Karpas-422 (cell line): ENCODE measurements at regions not wholly inside any gene's neighbourhood (a gene's known extent, or its start where the extent isn't known, plus 50 kb on each side); places are given as distances from the start of the nearest gene placed in this dataset.

Experiments
- DNase-seq: peaks from one replicate; pipeline ENCODE4 v3.0.0-alpha.2; 2015
- H2AFZ ChIP-seq: fragments of 200-600 bp; sonication (generic); 2 replicates; pipeline ENCODE4 v1.6.1; 2014; ENCODE audit warnings: antibody characterized with exemption, low read length, mixed read lengths
- H3K27ac ChIP-seq: fragments of 200-600 bp; sonication (generic); 2 replicates; pipeline ENCODE4 v1.5.1; 2014; ENCODE audit warnings: mild to moderate bottlenecking, low read length, moderate library complexity
- H3K27me3 ChIP-seq: fragments of 200-600 bp; sonication (generic); 2 replicates; pipeline ENCODE4 v1.6.1; 2014; ENCODE audit warnings: low read length, mixed read lengths
- H3K36me3 ChIP-seq: fragments of 200-600 bp; sonication (generic); 2 replicates; pipeline ENCODE4 v1.6.1; 2014; ENCODE audit warnings: low read length, mixed read lengths; ENCODE audit not compliant: insufficient read depth
- H3K4me1 ChIP-seq: fragments of 200-600 bp; sonication (generic); 2 replicates; pipeline ENCODE4 v1.6.1; 2014; ENCODE audit warnings: mild to moderate bottlenecking, low read length, mixed read lengths
- H3K4me2 ChIP-seq: fragments of 200-600 bp; sonication (generic); 2 replicates; pipeline ENCODE4 v1.6.1; 2014; ENCODE audit warnings: low read length, low read depth, mild to moderate bottlenecking; ENCODE audit not compliant: poor library complexity, severe bottlenecking
- H3K4me3 ChIP-seq: fragments of 200-600 bp; sonication (generic); 2 replicates; pipeline ENCODE4 v1.5.1; 2014; ENCODE audit warnings: mild to moderate bottlenecking, antibody characterized with exemption, low read length, mixed read lengths
- H3K79me2 ChIP-seq: fragments of 200-600 bp; sonication (generic); 2 replicates; pipeline ENCODE4 v1.6.1; 2014; ENCODE audit warnings: mild to moderate bottlenecking, low read length, mixed read lengths
- H3K9ac ChIP-seq: fragments of 200-600 bp; sonication (generic); 2 replicates; pipeline ENCODE4 v1.6.0; 2014; ENCODE audit warnings: low read length
- H3K9me2 ChIP-seq: fragments of 200-600 bp; sonication (generic), shearing (Covaris generic); replicated peaks from 2 replicates; pipeline ENCODE4 v1.6.0; 2014; ENCODE audit warnings: mild to moderate bottlenecking, low read length, moderate library complexity; ENCODE audit not compliant: insufficient read depth
- H3K9me3 ChIP-seq: fragments of 300-700, 200-600 bp; sonication (generic); 2 replicates; pipeline ENCODE4 v1.6.1; 2014; ENCODE audit warnings: low read length, mixed read lengths
- H4K20me1 ChIP-seq: fragments of 200-600 bp; sonication (generic); 2 replicates; pipeline ENCODE4 v1.6.1; 2014; ENCODE audit warnings: mild to moderate bottlenecking, antibody characterized with exemption, low read length, low read depth; ENCODE audit not compliant: insufficient read depth

DNA sequence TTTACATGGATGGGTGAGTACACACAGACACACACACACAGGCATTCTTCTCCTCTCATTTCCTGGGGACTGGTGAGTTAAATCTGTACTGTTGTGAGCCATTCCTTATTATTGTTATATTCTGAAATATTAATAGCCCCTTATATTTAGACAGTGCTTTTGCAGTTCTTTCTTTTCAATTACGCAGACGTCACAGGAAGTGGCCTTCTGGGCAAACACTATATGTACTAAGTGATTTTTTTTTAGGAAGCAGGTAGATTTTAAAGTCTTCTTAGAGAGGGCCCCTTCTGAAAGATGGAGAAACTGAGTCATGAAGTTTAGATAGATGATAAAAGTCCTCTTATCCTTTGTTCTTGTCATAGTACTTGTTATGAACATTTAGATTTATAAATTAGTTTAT is 1213.6 kb downstream of the VRK1 start:
- no peak overlapping the region for H2AFZ ChIP-seq
- no peaks in the 10 kb centered on the region for H3K79me2 ChIP-seq
- H3K9me2 ChIP-seq = no peaks in the 10 kb centered on the region
- no peak overlapping the region for H3K4me2 ChIP-seq
- H3K27me3 ChIP-seq = no peaks in the 10 kb centered on the region
- no peaks in the 10 kb centered on the region for H4K20me1 ChIP-seq
- H3K9me3 ChIP-seq = peaks cover 12% of the 10 kb centered on the region
- DNase-seq = no peak
- no peaks in the 10 kb centered on the region for H3K4me1 ChIP-seq
- H3K27ac ChIP-seq = no peak overlapping the region
- H3K4me3 ChIP-seq = no peak overlapping the region
- no peak overlapping the region for H3K9ac ChIP-seq
- no peaks in the 10 kb centered on the region for H3K36me3 ChIP-seq

DNA sequence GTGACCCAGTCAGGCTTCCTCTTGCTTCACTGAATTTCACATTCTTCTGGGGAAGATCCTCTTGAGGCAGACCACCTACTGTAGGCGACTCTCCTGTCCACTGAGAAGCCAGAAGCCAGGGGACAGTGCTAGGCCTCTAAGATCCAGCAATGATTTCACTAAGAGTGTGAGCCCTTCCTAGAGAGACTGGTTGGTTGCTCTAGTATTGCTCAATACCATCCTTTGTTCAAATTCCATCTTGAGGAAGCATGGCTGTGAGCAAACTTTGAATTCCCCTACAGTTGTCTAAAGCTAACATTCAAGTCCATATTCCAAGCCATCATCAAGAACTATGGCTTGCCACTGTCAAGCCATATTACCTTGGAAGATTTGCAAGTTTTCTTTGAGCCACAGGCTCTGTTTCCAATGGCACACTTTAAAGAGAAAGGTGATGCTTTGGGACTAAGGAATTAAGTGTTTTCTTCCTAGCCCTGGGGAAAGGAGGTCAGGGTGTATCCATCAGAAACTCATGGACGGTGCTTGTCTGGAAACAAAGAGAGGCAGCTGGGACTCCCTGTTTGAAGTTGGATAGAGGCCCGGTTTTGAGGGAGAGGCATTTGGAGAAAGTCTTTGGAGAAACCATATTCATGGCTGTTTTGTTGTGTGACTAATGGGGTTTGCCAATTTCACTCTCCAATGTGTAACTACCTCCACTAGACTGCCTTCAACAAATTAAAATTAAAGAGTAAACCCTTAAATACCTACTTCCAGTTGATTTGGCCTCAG is 1217.9 kb downstream of the VRK1 start:
- no peak overlapping the region for H3K4me3 ChIP-seq
- H3K27ac ChIP-seq = no peak overlapping the region
- H4K20me1 ChIP-seq = no peaks in the 10 kb centered on the region
- H3K36me3 ChIP-seq = no peaks in the 10 kb centered on the region
- peaks cover 18% of the 10 kb centered on the region for H3K9me3 ChIP-seq
- H3K4me2 ChIP-seq = no peak overlapping the region
- H3K27me3 ChIP-seq = no peaks in the 10 kb centered on the region
- H3K9ac ChIP-seq = no peak overlapping the region
- no peaks in the 10 kb centered on the region for H3K4me1 ChIP-seq
- H2AFZ ChIP-seq = no peak overlapping the region
- no peaks in the 10 kb centered on the region for H3K9me2 ChIP-seq
- no peak for DNase-seq
- H3K79me2 ChIP-seq = no peaks in the 10 kb centered on the region

DNA sequence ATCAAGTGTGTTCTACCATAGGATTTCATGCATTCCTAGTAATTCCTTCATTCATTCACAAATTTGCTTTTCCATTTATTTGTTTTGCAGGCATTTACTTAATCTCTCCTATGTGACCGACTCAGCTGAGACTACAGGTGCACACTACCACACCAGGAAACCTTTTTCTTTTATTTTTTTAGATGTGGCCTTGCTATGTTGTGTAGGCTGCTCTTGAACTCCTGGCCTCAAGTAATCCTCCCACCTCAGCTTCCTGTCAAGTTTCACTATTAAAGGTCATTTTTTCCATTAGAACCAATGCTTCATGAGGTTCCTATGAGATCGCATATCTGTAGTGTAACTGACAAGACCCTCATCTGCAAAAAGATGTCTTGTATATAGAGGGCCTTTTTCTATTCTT is 1218.7 kb downstream of the VRK1 start:
- no peaks in the 10 kb centered on the region for H4K20me1 ChIP-seq
- no peak overlapping the region for H2AFZ ChIP-seq
- no peaks in the 10 kb centered on the region for H3K4me1 ChIP-seq
- H3K4me2 ChIP-seq = no peak overlapping the region
- H3K4me3 ChIP-seq = no peak overlapping the region
- DNase-seq = no peak
- no peak overlapping the region for H3K9ac ChIP-seq
- no peaks in the 10 kb centered on the region for H3K9me2 ChIP-seq
- H3K36me3 ChIP-seq = no peaks in the 10 kb centered on the region
- no peak overlapping the region for H3K27ac ChIP-seq
- H3K27me3 ChIP-seq = no peaks in the 10 kb centered on the region
- peaks cover 21% of the 10 kb centered on the region for H3K9me3 ChIP-seq
- no peaks in the 10 kb centered on the region for H3K79me2 ChIP-seq

DNA sequence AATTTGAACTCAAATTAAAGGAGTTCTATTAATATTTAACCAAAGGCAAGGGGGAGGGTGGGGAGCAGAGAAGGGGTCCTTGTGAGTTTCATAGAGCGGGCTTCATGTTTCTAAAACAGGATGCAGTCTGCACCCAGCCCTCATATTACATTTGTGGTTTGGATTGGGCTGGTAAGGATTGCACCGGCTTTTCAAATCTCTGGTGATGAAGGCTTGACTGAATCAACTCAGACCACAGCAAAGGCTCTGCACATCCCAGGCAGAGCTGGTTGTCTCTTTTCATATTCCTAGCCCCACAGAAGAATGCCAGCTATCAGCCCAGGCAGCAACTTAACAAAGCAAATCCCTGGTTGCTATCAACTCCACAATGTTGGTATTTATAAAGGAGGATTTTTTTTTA is 1221.4 kb downstream of the VRK1 start:
- Histone ChIP-seq H2AFZ (no peak overlapping the region), H3K79me2 (no peaks in the 10 kb centered on the region), H3K27me3 (no peaks in the 10 kb centered on the region), H3K27ac (no peak overlapping the region), H3K4me3 (no peak overlapping the region), H3K9ac (no peak overlapping the region), H3K36me3 (no peaks in the 10 kb centered on the region), H3K4me2 (no peak overlapping the region), H3K9me2 (no peaks in the 10 kb centered on the region), H3K4me1 (no peaks in the 10 kb centered on the region), H4K20me1 (no peaks in the 10 kb centered on the region), H3K9me3 (0 out of 2 replicates have a peak, but pooled peaks cover 9% of the 10 kb centered on the region)
- no peak for DNase-seq

DNA sequence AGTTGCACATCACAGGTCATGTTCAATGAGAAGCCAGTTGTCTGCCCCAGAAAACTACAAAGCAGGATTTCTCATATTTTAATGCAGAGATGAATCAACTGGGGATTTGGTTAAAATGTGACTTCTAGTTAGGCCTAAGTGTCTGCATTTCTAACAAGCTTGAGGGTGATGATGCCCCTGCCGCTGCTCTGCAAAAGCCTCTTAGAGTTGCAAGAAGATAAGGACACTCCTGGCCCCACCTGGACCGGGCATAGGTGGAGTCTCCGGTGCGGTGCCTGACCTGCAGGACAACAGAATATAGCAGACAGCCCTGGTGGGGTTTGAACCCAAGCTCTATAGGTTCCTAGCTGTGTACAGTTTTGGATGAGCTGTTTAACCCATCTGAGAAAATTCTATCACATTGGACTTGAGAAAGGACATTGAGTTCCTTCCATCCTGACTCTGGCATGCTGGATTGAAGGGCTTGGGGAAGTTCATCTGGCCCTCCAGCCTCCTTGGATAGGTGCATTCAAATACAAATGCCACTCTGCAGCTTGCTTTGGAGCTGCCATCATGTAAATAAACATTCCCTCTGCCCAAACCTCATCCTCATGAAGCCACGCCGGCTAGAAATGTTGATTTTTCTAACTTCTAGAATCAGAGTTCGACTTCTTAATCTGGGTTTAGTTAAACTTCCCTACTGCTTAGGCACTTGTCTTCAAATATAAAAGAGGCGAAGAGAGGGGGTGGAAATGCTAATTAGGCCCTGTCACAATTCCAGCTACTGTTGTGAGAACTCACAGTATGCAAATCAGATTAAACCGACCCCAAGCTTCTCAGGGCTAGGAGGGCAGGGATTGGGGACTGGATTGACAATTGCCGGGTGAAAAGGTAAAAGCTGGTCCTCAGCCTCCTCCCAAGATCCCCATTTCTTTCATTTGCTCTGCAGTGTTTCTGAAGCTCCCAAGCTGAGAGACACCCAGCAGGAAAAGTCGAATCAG is 1225.6 kb downstream of the VRK1 start:
- H3K9me3 ChIP-seq = peaks cover 8% of the 10 kb centered on the region
- no peak overlapping the region for H3K4me2 ChIP-seq
- no peak overlapping the region for H3K4me3 ChIP-seq

DNA sequence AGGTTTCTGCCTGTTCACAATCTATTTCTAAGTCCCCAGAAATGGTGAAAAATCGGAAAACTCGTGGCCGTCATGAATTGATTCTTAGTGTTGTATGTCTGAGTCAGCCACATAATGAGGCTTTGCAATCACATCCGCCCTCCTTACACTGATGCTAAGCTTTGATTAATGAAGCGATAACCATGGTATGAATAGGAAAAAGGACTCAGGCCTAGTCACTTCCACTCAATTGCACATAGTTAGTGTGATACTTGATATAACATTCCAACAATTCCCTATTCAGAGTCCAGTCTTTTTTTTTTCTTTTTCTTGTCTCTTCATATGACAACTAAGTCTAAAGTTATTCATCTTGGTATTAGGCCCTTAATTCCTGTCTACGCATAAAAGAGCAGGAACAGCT is 1231.0 kb downstream of the VRK1 start:
- no peak overlapping the region for H3K4me3 ChIP-seq
- H3K9ac ChIP-seq = no peak overlapping the region
- H3K4me1 ChIP-seq = no peaks in the 10 kb centered on the region
- no peaks in the 10 kb centered on the region for H3K36me3 ChIP-seq
- DNase-seq = no peak
- no peaks in the 10 kb centered on the region for H4K20me1 ChIP-seq
- no peaks in the 10 kb centered on the region for H3K9me2 ChIP-seq
- H3K4me2 ChIP-seq = no peak overlapping the region
- H3K79me2 ChIP-seq = no peaks in the 10 kb centered on the region
- peaks cover 4% of the 10 kb centered on the region for H3K9me3 ChIP-seq
- H2AFZ ChIP-seq = no peak overlapping the region
- no peaks in the 10 kb centered on the region for H3K27me3 ChIP-seq
- H3K27ac ChIP-seq = no peak overlapping the region

More for the DNA sequence above, 1225.6 kb downstream of the VRK1 start:
- Histone ChIP-seq H4K20me1 (no peaks in the 10 kb centered on the region), H3K4me1 (no peaks in the 10 kb centered on the region), H3K27ac (no peak overlapping the region), H3K79me2 (no peaks in the 10 kb centered on the region), H3K9me2 (no peaks in the 10 kb centered on the region), H3K9ac (no peak overlapping the region), H3K36me3 (no peaks in the 10 kb centered on the region), H3K27me3 (no peaks in the 10 kb centered on the region), H2AFZ (no peak overlapping the region)
- no peak for DNase-seq

DNA sequence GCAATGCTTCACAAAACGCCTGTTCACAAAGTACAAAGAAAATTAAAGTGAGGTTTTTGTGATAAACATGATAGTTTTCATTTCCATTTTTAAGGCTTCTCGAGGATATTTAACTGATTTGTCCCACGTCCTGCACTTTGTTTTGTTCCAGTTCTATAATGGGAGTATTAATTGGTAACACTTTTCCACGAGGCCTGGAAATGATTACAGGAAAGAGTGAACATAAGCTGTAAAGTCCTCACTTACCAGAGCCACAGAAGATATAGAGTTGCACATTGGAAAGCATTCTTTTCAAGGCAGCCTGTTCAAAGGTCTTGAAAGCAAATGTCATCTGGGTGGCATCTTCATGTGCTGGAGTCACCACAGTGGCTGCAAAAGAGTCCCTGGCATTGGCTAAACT is 1236.6 kb downstream of the BCL11B start:
- Histone ChIP-seq H3K36me3 (no peaks in the 10 kb centered on the region), H3K9me3 (no peaks in the 10 kb centered on the region), H3K4me1 (no peaks in the 10 kb centered on the region), H3K27ac (no peak overlapping the region), H3K4me2 (no peak overlapping the region), H3K9me2 (no peaks in the 10 kb centered on the region), H3K27me3 (no peaks in the 10 kb centered on the region), H4K20me1 (no peaks in the 10 kb centered on the region), H3K9ac (no peak overlapping the region), H2AFZ (no peak overlapping the region), H3K4me3 (no peak overlapping the region), H3K79me2 (no peaks in the 10 kb centered on the region)
- DNase-seq = no peak

DNA sequence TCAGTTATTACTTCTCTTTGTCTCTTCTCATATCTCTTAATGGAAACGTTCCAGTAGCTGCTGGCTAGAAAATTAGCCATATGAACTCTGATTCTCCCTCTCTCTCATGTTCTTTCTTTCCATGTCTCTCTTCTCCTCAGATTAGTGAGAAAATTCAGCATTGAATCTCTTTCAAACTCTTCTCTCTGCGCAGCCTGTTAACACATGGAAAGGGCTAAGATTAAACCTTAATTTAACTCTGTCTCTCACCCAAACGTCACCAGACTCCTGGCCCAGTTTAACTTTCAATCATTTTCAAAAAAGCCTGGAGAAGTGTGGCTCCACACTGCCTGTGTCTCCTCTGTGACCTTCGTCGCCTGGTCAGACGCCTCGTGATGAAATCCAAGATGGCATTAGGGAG is 1234.2 kb downstream of the BCL11B start:
- Histone ChIP-seq H3K4me2 (no peak overlapping the region), H3K9me2 (no peaks in the 10 kb centered on the region), H3K4me1 (no peaks in the 10 kb centered on the region)

More for the DNA sequence above, 1234.2 kb downstream of the BCL11B start:
- H3K9me3 ChIP-seq = peaks cover 3% of the 10 kb centered on the region; the same call in 1 of the 2 replicates
- no peak overlapping the region for H3K4me3 ChIP-seq
- H3K36me3 ChIP-seq = no peaks in the 10 kb centered on the region
- no peak overlapping the region for H3K9ac ChIP-seq
- no peaks in the 10 kb centered on the region for H3K27me3 ChIP-seq
- no peak overlapping the region for H2AFZ ChIP-seq
- no peak for DNase-seq
- H3K79me2 ChIP-seq = no peaks in the 10 kb centered on the region
- H4K20me1 ChIP-seq = no peaks in the 10 kb centered on the region
- H3K27ac ChIP-seq = no peak overlapping the region
